ENCODE measurements at regions not wholly inside any gene's neighbourhood (a gene's known extent, or its start where the extent isn't known, plus 50 kb on each side); places are given as distances from the start of the nearest gene placed in this dataset.

DNA sequence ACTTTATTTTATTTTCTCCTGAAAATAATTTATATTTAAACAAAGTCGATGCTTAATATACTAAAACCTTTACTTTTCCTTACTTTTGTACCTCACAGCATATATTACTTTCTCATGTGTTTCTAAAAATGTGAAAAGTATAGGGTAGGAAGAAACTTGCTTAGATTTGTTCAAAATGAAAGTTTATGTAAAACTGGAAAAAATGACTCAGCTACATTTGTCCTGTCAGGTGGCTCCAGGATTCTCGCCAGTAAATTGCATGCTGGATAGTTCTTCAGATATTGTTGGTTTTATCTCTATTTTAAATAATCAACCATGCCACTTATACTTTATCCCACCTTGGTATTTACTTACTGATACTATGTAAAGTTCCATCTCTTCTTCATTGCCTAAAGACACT lies 159.2 kb upstream of the NDST4 start:
- TF ChIP-seq, protein P1, sequence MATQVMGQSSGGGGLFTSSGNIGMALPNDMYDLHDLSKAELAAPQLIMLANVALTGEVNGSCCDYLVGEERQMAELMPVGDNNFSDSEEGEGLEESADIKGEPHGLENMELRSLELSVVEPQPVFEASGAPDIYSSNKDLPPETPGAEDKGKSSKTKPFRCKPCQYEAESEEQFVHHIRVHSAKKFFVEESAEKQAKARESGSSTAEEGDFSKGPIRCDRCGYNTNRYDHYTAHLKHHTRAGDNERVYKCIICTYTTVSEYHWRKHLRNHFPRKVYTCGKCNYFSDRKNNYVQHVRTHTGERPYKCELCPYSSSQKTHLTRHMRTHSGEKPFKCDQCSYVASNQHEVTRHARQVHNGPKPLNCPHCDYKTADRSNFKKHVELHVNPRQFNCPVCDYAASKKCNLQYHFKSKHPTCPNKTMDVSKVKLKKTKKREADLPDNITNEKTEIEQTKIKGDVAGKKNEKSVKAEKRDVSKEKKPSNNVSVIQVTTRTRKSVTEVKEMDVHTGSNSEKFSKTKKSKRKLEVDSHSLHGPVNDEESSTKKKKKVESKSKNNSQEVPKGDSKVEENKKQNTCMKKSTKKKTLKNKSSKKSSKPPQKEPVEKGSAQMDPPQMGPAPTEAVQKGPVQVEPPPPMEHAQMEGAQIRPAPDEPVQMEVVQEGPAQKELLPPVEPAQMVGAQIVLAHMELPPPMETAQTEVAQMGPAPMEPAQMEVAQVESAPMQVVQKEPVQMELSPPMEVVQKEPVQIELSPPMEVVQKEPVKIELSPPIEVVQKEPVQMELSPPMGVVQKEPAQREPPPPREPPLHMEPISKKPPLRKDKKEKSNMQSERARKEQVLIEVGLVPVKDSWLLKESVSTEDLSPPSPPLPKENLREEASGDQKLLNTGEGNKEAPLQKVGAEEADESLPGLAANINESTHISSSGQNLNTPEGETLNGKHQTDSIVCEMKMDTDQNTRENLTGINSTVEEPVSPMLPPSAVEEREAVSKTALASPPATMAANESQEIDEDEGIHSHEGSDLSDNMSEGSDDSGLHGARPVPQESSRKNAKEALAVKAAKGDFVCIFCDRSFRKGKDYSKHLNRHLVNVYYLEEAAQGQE (IDR thresholded peaks at IDR 0.05; ENCODE audit: insufficient read depth in 1 of 2, low read depth in 2 of 2, low read length in 2 of 2) = no peak
- no peak for TF ChIP-seq TAF1 (IDR thresholded peaks at IDR 0.05; ENCODE audit: borderline replicate concordance, insufficient read depth, low read length)
- TF ChIP-seq POLR2AphosphoS5 (IDR thresholded peaks at IDR 0.05; ENCODE audit: low read depth, low read length) = no peak

Measured in PFSK-1 (cell line).